AG20443 (cell line): ENCODE measurements at regions not wholly inside any gene's neighbourhood (a gene's known extent, or its start where the extent isn't known, plus 50 kb on each side); places are given as distances from the start of the nearest gene placed in this dataset.

Experiments
- DNase-seq: peaks from one replicate; pipeline ENCODE4 v3.0.0; 2012; ENCODE audit warnings: low spot score, mixed read lengths

DNA sequence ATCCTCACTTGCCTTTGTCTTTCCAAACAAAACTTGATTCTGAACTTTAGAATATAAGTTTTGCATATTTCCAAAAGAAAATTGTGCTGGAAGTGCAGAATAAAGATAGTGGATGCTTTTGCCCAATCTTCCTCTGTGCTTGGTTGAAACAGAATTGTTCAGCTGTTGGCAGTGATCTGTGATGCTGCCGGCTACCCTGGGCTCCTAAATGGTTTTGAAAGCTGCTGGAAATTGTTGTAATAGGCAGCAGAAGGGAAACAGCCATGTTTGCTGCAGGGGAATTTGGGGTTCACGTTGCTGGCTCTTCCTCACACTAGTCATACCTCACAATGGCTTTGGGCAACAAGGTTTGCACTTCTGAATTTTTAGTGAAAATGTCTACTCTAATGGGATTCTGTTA, 398.0 kb downstream of the RAPGEF2 start:
- DNase-seq: no peak

DNA sequence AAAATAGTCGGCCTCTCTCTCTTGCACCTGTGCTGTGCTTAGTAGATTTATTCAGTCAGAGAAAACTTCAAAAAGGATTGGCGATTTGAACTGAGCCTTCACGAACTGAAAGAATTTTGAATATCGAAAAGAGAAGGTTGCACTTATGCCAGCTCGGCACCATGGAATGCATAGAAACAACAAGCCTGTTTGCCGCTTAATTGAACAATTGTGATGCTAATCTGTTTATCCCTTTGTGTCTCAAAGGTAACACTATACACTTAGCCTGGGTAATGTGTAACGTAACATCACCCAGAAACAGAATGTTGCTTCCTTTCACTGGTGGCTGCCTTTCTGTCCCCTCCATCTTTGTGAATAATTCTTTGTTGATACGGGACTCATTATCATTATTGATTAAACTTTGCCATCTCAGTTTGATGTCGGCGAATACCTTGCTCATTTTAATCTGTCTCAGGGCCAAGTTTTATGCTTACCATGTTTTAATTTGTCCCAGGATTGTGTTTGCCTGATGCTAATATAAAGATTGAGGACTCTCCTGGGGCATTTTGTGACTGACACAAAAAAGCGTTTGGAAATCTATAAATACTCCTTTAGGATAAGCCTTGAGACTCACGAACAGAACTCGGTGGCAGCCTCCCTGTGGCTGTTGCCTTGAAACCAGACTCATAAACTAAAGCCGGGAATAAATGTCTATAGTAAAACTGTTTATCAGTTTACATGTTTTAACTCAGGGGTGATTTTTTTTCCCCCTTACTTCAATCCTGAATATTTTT, 400.5 kb downstream of the RAPGEF2 start:
- no peak for DNase-seq

DNA sequence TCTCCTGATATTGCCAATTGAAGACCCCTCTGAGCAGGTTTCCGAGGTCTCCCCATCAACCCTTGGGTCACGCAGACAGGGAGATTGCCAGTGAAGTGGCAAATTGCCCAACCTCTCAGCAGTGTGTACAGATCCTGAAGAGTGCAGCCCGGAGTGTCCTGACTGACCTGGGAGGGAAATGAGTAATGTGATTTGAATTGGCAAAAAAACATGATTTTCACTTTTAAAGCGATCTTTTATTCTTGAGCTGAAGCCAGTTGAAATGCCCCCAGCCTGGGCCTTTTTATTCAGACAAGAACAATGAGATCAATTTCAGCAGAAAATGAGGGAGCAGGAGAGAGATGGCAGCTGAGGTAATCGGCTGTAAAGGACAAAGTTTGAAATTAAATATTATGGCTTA, 401.8 kb downstream of the RAPGEF2 start:
- DNase-seq: no peak

DNA sequence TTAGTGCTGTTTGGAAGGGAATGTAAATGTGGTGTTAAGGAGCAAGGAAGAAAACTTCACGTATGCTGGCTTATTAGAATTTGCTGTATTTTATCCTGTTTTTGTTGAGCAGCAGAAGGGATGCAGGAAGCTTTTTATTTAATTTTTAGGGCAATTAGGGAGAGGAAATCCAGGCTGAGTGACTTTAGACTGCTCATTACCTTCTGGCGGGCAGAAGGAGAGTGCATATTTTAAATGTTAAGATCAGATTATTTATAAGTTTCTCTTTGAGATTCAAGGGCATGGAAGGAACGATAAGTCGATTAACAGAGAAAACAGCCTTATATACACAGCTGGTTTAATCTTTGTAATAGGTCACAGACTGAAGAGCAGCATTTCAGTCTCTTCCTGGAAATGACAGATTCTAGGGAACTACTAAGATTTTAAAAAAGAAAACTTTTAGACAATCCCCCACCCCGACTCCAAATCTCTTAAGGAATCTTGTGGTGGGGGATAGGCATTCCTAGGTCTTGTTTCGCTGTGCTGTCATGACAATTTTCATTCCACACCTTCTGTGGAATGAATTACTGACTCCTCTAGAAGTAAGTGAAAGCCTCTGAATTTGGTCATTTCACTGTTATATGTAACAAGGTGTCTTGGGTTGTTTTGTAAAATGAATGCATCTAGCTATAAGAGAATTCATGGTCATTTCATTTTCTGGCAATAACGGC, 402.5 kb downstream of the RAPGEF2 start:
- no peak for DNase-seq

DNA sequence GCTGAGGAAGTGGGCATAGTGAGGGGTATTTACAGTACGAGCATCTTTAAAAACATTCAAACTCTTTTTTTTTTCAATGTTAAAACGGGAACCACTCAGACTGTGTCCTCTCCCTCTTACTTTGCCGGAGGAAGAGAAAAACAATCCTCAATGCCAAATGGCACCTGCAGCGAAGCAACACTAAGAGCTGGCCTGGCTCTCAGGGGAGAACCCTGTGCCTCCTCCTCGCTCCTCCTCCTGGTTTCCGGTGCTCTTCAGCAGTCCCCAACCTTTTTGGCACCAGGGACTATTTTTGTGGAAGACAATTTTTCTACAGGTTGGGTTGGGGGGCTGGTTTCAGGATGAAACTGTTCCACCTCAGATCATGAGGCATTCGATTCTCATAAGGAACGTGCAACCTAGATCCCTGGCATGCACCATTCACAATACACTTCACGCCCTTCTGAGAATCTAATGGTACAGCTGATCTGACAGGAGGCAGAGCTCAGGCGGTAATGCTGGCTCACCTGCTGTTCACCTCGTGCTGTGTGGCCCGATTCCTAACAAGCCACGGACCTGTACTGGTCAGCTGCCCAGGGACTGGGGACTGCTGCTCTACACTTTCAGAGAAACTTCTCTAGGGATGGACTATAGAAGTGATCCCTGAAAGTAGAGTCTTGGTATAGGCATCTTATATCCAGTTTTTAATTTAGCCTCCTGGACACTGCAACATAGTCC, 404.1 kb downstream of the RAPGEF2 start:
- DNase-seq: no peak

DNA sequence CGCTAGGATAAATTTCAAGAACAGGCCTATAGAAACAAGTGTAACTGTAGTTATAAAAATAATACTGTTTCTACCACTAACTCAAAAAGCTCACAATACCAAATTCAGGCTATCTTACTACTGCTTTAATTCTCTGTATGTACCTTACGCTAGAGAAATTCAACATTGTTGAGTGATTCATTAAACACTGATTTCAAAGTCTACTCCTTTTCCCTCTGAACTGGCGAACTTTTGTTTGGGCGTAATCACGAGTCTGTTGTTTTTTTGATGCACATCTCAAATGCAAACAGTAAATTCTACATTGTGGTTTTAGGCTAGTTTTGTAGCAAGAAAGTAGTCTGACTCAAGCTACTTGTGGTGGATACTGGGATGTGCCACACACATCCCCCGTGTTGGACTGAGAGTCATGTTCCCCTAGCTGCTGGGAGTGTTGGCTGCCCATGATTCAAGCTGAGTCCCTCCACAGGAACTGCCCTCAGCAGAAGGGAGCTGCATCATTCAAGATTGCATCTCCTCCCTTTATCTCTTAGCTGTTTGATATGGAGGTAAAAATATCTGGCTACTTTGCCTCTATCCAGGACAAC, 406.1 kb downstream of the RAPGEF2 start:
- no peak for DNase-seq

DNA sequence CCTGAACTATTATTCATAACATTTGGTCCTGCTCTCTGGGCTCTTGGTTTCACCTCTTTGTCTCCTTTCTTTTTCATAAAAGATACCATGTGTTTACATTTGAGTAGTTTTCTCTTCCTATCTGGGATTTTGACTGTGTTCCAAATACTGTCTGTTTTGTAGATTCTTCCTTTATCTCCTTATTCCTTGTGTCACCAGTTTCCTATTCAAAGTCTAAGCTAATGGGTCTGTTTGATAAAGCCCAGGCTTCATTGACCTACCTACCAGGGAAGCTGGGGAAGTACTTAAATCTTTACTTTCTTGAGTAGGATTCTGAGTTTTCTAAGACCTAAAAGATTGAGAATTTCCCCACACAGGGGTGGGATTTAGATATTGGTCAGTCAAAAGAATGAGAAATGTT, 409.5 kb downstream of the RAPGEF2 start:
- DNase-seq: no peak

DNA sequence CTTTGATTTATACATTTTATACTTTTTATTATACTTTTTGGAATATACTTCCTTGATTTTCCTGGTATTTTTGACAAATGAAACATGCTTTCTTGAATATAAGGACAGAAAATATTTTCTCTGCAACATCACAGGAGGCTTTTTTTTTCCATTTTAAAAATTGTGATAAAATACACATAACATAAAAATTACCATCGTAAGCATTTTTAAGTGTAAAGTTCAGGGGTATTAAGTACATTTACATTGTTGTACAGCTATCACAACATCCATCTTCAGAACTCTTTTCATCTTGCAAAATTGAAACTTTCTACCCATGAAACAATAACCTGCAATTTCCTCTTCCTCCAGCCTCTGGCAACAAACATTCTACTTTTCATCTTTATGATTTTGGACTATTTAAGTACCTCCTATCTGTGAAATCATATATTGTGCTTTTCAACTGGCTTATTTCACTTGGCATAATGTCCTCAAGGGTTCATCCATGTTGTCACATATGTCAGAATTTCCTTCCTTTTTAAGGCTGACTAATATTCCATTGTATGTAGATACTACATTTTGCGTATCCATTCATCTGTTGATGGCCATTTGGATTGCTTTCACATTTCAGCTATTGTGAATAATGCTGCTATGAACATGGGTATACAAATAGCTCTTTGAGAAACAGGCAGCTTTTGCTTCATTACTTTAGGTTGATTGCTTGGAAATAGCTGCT, 412.6 kb downstream of the RAPGEF2 start:
- no peak for DNase-seq

DNA sequence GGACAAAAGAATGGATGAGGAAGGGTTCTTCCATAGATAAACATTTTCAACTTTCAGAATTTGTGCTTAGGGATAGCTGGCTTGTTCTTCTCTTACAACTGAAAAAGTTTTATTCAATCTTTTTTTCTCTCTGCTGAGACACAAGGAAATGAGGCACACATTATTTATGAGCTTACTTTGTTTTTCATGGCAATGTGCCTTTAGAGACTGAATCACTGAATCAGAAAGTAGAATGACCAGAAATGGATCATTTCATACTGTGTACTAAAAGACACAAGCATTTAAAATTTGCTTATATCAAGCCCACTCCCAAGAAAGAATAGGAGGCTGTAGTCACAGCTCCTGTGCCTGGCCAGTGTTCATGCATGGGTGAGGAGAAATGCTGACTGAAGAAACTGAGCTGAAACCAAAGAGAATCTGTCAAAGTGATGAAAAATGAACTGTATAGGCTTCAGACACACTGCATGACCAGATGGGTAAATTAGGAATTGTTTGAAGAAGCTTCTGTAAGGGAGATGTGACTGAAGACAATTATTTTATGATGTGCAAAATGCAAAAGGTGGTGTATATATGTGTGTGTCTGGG, 413.8 kb downstream of the RAPGEF2 start:
- no peak for DNase-seq

DNA sequence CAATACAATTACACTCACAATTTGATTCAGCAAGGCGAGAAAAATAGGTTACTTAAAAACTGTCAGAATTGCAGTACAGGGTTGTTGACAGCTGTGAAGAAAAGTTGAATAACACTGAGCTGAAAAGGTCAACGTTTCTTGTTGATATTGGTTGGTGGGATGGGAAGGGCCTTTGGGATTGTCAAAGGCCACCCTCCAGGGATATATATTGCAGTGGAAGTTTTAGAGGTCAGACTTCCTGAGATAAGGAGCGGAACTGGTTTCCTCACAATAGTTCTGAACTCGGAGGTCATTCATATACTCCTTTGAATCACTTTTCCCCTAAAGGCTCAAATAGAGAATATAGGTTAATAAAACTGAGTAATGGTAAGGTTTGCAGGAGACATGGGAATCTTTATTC, 417.2 kb downstream of the RAPGEF2 start:
- DNase-seq: no peak

DNA sequence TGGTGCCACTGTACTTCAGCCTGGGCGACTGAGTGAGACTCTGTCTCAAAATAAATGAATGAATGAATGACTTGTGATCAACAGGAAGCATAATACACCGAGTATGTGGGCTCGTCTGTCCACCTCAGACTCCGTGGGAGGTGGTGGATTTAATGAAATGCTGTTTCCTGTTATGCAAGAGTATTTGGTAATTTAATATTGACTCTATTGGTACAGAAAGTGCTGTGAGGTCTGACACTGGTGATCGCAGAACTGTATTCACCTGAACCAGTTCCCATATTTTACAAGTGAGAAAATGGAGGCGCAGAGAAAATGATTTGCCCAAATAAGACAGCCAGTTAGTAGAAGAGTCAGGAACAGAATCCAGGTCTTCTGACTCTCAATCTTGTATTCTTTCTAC, 423.3 kb downstream of the RAPGEF2 start:
- no peak for DNase-seq

DNA sequence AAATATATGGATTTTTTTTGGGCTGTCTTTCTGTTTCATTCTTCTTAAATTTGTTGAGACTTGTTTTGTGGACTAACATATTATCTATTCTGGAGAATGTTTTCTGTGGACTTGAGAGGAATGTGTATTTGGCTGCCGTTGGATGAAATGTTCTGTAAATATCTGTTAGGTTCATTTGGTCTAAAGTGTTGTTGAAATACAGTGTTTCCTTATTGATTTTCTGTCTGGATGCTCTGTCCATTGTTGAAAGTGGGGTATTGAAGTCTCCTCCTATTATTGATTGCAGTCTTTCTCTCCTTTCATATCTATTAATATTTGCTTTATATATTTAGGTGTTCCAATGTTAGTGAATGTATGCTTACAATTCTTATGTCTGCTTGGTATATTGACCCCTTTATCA, 431.8 kb downstream of the RAPGEF2 start:
- DNase-seq: no peak

DNA sequence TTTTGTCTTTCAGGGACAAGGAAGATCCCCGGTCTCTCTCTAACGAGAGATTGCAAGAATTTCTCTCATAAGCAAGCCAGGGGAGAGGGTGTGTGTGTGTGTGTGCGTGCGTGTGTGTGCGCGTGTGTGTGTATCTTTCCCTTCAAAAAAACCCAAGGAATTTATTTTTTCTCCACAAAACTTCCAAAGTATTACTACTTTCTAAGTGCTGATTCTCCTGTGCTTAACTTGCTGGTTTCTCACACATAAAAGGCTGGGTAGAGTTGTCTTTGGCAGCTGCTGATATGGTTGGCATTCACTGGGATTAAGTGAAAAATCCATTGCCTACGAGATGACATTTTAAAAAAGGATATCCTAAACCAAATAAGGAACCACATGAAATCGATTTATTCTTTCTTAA, 435.7 kb downstream of the RAPGEF2 start:
- DNase-seq: no peak

DNA sequence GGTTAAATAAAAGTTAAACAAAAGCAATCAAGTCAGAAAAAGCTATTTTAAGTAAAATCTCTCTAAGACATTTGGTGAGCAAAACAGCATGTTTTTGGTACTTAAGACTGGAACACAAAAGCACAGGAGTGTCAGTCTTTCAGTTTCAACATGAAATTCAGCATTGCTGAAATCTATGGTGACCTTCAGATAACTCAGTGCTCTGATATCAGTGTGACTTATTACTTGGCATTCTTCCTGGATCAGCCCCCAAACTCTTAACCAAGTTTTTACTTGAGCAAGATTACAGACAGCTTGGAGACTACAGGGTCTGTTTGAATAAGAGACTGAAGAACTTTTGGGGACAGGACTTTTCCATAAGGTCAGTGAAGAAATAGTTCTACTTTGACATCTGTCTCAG, 437.2 kb downstream of the RAPGEF2 start:
- DNase-seq: no peak

DNA sequence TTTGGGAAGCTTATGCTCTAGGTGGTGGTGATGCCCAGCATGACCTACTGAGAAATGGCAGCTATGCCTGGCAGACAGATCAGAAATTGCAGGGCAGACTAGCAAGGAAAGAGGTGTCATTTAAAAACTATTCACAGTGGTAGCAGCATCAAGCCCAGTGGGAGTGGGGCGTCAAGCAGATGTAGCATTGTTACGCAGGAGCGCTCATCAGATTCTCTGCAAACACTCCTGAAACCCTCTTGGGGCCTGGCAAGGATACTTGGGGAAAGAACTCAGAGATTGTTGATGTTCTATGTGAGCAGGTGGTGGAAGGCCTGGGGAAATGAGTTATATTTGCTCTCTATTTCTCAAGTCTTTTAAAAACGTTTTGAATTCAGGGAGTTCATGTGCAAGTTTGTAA, 437.6 kb downstream of the RAPGEF2 start:
- DNase-seq: no peak

DNA sequence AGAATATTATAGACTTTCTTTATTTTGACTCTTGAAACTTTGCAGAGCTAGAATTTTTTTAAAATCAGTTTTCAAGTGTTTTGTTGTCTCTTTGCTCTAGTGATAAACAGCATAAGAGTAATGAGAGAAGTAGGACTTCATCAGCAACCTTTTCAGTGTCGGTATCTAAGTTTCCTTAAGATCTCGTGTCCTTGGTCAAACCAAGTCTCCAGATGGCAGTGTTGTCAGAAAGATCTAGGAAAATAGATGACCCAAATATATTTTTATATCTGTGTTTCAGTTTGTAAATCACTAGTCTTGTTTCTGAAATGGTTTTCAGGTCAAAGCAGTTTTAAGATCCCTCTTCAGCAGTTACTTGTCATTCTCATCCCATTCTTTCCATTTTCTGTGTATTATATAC, 438.3 kb downstream of the RAPGEF2 start:
- no peak for DNase-seq

DNA sequence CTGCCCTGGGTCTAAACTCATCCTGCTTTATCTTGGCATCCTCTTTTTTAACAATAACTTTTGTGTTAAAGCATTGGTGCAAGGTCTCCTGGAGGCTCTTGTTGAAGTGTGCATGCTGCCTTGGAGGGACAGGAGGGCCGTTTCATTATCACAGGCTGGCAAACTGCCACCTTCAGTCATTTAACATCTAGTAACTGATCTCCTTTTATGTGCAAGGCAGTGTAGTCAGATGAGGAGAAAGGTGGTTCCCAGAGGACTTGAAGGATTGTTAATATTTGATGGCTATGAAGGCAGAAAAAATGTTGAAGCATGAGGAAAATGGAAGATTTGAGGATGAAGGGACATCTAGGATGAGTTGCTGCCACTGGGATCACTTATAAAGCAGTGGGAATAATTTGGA, 439.4 kb downstream of the RAPGEF2 start:
- DNase-seq: no peak

DNA sequence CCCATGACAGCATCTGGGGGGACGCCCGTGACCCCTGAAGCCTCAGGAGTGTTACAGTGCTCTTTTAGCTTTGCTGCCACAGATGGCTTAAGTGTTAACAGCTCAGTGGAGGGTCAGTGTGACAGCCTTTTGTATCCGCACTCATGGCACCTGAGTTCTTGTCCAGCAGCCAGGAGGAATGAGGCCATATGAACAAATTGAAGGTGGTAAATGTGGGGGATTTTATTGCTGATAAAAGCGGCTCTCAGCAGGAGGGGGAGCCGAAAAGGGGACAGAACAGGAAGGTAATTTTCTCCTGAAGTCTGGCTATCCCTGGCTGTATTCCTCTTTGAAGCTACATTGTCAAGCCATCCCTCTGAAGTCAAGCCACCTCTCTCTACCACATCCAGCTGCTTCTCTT, 441.0 kb downstream of the RAPGEF2 start:
- no peak for DNase-seq

DNA sequence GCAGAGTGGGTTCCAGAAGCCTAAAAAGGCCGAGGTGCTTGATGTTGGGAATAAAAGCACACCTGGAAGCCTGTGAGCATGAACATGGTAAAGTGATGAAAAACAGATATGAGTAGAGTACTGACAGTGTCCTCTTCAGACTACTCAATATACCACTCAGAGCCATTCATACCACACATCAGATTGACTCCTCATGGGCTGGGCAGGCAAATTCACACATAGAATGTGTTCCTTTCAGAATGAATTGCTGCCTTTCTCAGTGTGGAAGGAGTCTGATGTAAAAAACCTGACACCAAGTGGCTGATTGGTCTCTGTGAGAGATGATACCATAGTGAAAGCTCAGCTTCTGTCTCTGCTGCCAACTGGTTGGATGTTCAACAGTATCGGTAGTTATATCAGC, 442.7 kb downstream of the RAPGEF2 start:
- no peak for DNase-seq

DNA sequence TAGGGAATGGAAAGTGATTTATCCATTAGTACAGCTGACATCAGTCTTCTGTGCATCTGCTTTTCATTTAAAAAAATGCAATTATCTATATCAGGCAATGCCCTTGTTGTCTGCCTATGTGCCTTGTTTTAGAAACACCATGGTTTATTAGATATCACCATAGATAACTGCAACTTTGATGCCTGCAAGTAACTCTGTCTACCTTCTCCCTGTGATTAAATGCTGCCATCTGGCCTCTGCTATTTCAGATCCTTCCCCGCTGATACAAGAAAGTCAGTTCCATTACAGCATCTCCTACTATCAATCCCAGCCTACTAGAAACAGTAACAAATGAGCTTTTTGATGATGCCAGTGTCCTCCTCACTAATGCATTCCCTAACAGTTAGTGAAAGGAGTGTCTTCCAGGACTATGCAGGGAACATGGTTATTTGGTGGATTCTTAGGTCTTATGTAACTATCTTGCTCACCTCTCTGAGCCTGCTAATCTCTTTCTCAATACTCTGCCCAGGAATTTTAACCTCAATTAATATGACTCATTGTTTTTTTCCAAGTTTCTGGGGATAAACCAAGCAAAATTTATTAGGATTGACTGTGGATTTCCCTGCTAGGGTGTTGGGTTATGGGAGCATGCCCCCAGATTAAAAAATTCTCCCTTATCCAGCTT, 444.9 kb downstream of the RAPGEF2 start:
- no peak for DNase-seq

DNA sequence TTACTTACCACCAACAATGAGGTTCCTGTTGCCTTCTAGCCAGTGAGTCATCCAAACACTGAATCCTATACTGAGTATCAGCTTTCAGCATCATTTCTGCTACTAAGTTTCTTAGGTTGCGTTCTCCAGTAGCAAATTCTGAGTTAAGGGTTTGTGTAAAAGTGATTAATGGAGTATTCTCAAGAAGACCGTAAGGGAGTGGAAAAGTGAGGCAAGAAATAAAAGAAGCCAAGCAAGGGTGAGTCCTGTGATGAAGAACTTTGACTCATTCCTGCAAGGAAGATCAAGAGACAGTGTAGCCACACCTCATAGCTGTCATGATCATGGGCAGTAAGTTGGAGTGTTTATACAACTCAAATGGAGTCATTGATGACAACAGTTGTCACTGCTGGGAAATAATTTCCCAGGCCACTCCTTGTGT, 446.2 kb downstream of the RAPGEF2 start:
- no peak for DNase-seq
